ENCODE measurements at regions not wholly inside any gene's neighbourhood (a gene's known extent, or its start where the extent isn't known, plus 50 kb on each side); places are given as distances from the start of the nearest gene placed in this dataset.

DNA sequence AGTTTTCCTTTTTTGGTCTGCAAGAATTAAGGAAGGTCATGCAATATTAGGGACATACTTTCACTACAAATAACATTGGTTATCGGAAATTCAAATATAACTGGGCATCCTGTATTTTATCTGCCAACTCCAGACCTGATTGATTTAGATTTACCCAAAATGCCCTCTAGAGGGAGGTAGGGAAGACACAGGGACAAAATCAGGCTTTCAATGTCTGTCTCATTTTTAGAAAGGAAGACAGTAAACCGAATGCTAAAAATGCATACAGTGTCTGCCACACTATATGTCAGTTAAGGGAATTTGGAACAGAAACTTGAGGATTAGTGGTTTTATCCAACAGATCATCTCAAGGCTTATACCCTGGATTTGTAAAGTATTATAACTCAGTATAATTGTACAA, 161.7 kb upstream of the SOX9 start:
- Mint-ChIP-seq H3K4me3 (no peak overlapping the region), H3K36me3 (ENCODE audit: low read depth) (no peaks in the 10 kb centered on the region), H3K27me3 (no peaks in the 10 kb centered on the region), H3K9me3 (no peaks in the 10 kb centered on the region), H3K27ac (no peak overlapping the region), H3K4me1 (ENCODE audit: low read depth) (no peaks in the 10 kb centered on the region)
- intact Hi-C loops (cut with micrococcal nuclease), result no loop called here

DNA sequence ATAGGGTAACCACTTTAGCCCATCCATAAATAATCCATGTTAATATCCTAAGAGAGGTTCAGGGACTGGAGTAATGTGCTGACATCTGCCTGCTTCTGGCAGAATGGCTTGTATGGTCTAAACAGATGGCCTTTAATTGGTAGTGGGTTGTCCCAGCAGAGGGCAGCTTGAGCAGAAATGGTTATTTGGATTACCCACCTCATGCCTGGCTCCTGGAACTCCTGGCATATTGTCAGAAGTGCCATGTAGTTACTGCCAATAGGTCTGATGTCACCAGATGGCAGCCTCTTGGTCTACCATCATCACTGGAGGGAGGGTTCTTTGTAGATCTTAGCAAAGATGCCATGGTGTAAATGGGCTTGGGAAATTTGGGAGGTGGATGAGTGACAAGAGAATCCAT, 157.5 kb upstream of the SOX9 start:
- Mint-ChIP-seq H3K4me3 (no peak overlapping the region), H3K27me3 (no peaks in the 10 kb centered on the region), H3K36me3 (ENCODE audit: low read depth) (no peaks in the 10 kb centered on the region), H3K9me3 (no peaks in the 10 kb centered on the region), H3K27ac (no peak overlapping the region), H3K4me1 (ENCODE audit: low read depth) (no peaks in the 10 kb centered on the region)
- intact Hi-C loops (cut with micrococcal nuclease), result no loop called here

DNA sequence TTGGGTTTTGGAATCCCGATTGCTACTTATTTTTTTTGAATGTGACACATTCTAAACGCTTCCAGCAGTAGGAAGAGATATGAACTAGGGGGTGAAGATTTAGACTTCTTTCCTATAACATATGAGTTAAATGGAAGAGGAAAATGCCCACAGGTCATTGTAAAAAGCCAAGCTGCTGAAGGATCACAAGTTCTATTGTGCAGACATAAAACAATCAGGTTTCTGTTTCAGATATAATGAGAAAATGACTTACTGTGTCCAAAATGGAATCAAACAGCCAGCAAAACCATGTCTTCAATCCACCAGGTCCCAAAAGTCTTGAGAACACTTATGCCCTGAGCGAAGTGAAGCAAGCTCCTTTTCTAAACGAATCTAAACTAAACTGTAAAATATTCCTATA, 157.0 kb upstream of the SOX9 start:
- Mint-ChIP-seq H3K27me3 (no peaks in the 10 kb centered on the region), H3K4me3 (no peak overlapping the region), H3K36me3 (ENCODE audit: low read depth) (no peaks in the 10 kb centered on the region), H3K4me1 (ENCODE audit: low read depth) (no peaks in the 10 kb centered on the region), H3K9me3 (no peaks in the 10 kb centered on the region), H3K27ac (no peak overlapping the region)
- intact Hi-C loops (cut with micrococcal nuclease), result no loop called here

- H3K4me3 Mint-ChIP-seq, result no peak overlapping the region
- H3K27me3 Mint-ChIP-seq, result no peaks in the 10 kb centered on the region
- no peaks in the 10 kb centered on the region for H3K4me1 Mint-ChIP-seq (ENCODE audit: low read depth)
- no peaks in the 10 kb centered on the region for H3K9me3 Mint-ChIP-seq
- H3K36me3 Mint-ChIP-seq (ENCODE audit: low read depth), result no peaks in the 10 kb centered on the region
- no peak overlapping the region for H3K27ac Mint-ChIP-seq
- intact Hi-C loops (cut with micrococcal nuclease), result no loop called here
These were observed 156.3 kb upstream of the SOX9 start for GRCh38 chr17:71964559-71964958.

DNA sequence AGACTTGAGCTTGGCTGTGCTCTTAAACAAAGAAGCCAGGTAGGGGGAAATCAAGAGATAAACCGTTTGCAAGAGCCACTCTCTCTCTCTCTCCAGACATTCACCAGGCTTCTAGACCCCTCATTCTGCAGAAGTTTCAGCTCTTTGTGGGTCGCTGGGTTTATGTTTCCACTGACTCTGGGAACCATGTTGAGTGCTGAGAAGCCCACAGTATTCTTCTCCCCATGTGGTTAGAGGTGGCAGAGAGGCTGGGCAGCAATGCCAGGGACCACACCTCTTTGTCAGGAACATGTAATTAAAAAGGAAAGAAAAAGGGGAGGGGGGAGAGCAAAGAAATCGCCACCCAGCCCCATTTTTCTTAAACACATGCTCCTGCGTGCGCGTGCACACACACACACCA, 154.8 kb upstream of the SOX9 start:
- intact Hi-C loops (cut with micrococcal nuclease), result no loop called here
- Mint-ChIP-seq H3K4me1 (ENCODE audit: low read depth) (no peaks in the 10 kb centered on the region), H3K36me3 (ENCODE audit: low read depth) (no peaks in the 10 kb centered on the region), H3K27me3 (no peaks in the 10 kb centered on the region), H3K27ac (no peak overlapping the region), H3K4me3 (no peak overlapping the region), H3K9me3 (no peaks in the 10 kb centered on the region)

GRCh38 chr17:71966459-71967313, 154.1 kb upstream of the SOX9 start:
- H3K36me3 Mint-ChIP-seq (ENCODE audit: low read depth), result no peaks in the 10 kb centered on the region
- no peak overlapping the region for H3K4me3 Mint-ChIP-seq
- H3K9me3 Mint-ChIP-seq, result no peaks in the 10 kb centered on the region
- no peak overlapping the region for H3K27ac Mint-ChIP-seq
- no peaks in the 10 kb centered on the region for H3K27me3 Mint-ChIP-seq
- intact Hi-C loops (cut with micrococcal nuclease), result no loop called here
- no peaks in the 10 kb centered on the region for H3K4me1 Mint-ChIP-seq (ENCODE audit: low read depth)

DNA sequence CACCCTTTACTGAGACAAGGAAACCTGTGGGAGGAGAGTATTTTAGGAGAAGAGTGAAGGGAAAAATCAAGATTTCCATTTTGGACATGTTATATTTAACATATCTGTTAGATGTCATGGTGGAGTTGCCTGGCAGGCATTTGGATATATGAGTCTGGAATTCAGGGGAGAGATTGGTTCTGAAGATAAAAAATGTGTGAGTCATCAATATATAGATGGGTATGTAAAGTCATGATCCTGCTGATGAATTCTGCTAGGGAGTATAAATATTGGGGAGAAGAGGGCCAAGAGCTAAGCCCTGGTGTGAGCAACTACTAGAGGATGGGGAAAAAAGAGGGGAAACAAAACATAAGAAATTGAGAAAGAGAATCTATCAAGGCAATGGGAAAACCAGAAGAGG, 151.3 kb upstream of the SOX9 start:
- H3K4me3 Mint-ChIP-seq, result no peak overlapping the region
- H3K36me3 Mint-ChIP-seq (ENCODE audit: low read depth), result no peaks in the 10 kb centered on the region
- H3K4me1 Mint-ChIP-seq (ENCODE audit: low read depth), result no peaks in the 10 kb centered on the region
- intact Hi-C loops (cut with micrococcal nuclease), result no loop called here
- no peaks in the 10 kb centered on the region for H3K27me3 Mint-ChIP-seq
- H3K9me3 Mint-ChIP-seq, result no peaks in the 10 kb centered on the region
- H3K27ac Mint-ChIP-seq, result no peak overlapping the region

DNA sequence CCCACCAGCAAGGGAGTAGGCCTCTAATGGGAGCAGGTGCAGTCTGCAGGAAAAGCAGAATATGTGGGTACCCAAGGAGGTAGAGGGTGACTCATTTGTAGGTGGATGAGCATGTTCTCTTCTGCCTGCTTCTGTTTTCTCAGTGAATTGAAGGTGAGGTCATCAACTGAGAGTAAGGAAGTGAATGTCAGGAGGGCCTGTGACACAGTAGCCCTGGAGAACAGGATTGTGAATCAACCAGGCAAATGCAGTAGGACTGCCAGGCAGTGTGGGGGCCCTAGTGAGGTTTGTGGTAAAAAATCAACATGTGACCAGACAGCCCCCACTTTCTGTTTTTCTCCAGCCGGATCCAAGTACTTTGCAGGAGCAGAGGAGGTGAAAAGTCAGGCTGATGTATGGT, 150.5 kb upstream of the SOX9 start:
- no peaks in the 10 kb centered on the region for H3K36me3 Mint-ChIP-seq (ENCODE audit: low read depth)
- intact Hi-C loops (cut with micrococcal nuclease), result no loop called here
- no peaks in the 10 kb centered on the region for H3K9me3 Mint-ChIP-seq
- no peaks in the 10 kb centered on the region for H3K27me3 Mint-ChIP-seq
- H3K27ac Mint-ChIP-seq, result no peak overlapping the region
- no peaks in the 10 kb centered on the region for H3K4me1 Mint-ChIP-seq (ENCODE audit: low read depth)
- no peak overlapping the region for H3K4me3 Mint-ChIP-seq

DNA sequence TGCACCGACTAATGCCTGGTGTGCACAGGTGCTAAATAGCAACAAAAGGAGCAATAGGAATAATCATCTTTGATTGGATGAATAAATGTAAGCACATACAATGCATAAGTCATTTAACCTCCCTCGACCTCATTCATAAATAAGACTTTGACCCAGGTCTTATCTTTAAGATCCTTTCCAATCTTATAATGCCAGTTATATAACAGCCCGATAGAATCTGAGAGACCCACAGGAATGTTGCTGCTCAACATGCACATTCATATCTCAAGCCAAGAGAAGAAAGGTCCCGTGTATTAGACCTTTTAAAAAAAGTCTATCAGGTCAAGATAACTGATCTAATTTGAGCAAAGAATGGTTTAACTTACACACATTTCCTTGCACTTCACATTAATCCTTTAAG, 146.8 kb upstream of the SOX9 start:
- no peaks in the 10 kb centered on the region for H3K9me3 Mint-ChIP-seq
- intact Hi-C loops (cut with micrococcal nuclease), result no loop called here
- H3K27me3 Mint-ChIP-seq, result no peaks in the 10 kb centered on the region
- H3K36me3 Mint-ChIP-seq (ENCODE audit: low read depth), result no peaks in the 10 kb centered on the region
- no peak overlapping the region for H3K4me3 Mint-ChIP-seq
- H3K4me1 Mint-ChIP-seq (ENCODE audit: low read depth), result no peaks in the 10 kb centered on the region
- no peak overlapping the region for H3K27ac Mint-ChIP-seq

GRCh38 chr17:71975331-71975801, 145.5 kb upstream of the SOX9 start:
- Mint-ChIP-seq H3K4me1 (ENCODE audit: low read depth) (no peaks in the 10 kb centered on the region), H3K27me3 (no peaks in the 10 kb centered on the region), H3K27ac (no peak overlapping the region), H3K4me3 (no peak overlapping the region), H3K9me3 (no peaks in the 10 kb centered on the region), H3K36me3 (ENCODE audit: low read depth) (no peaks in the 10 kb centered on the region)
- intact Hi-C loops (cut with micrococcal nuclease), result no loop called here

DNA sequence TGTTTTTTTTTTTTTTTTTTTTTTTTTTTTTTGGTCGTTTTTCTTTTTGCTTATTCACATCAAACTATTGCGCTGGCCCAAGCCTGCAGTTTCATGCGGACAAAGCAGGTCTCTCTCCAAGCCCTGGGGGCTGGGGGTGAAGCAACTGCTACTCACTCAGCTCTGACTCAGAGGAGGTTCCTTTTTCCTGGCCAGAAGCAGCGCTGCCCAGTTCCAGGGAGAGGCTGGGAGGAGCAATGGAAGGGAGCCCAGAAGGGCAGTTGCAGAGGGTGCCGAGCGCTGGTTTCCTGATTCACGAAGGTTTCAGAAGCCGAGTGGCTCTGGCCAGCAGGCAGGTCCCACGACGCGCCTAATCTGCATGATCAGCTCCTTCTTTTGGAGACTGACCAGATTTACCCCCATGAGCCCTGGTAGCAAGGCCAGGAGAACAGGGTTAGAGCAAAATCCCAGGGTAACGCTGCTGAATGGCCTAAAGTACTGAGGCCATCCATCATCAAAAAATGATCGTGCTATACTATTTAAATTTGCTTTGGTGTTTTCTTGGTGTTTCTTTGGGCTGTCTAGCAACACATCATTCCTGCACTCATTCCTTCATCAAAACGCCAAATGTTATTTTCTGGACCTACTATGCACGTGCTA, 144.7 kb upstream of the SOX9 start:
- no peaks in the 10 kb centered on the region for H3K27me3 Mint-ChIP-seq
- H3K4me1 Mint-ChIP-seq (ENCODE audit: low read depth), result no peaks in the 10 kb centered on the region
- no peaks in the 10 kb centered on the region for H3K36me3 Mint-ChIP-seq (ENCODE audit: low read depth)
- no peak overlapping the region for H3K27ac Mint-ChIP-seq
- intact Hi-C loops (cut with micrococcal nuclease), result no loop called here
- H3K9me3 Mint-ChIP-seq, result no peaks in the 10 kb centered on the region
- H3K4me3 Mint-ChIP-seq, result no peak overlapping the region

- Mint-ChIP-seq H3K9me3 (no peaks in the 10 kb centered on the region), H3K4me3 (no peak overlapping the region), H3K4me1 (ENCODE audit: low read depth) (no peaks in the 10 kb centered on the region), H3K36me3 (ENCODE audit: low read depth) (no peaks in the 10 kb centered on the region), H3K27me3 (no peaks in the 10 kb centered on the region), H3K27ac (no peak overlapping the region)
- intact Hi-C loops (cut with micrococcal nuclease), result no loop called here
These were observed 142.4 kb upstream of the SOX9 start for GRCh38 chr17:71978435-71978834.

GRCh38 chr17:71980171-71980570, 140.6 kb upstream of the SOX9 start:
- H3K4me3 Mint-ChIP-seq, result no peak overlapping the region
- H3K9me3 Mint-ChIP-seq, result no peaks in the 10 kb centered on the region
- H3K4me1 Mint-ChIP-seq (ENCODE audit: low read depth), result no peaks in the 10 kb centered on the region
- intact Hi-C loops (cut with micrococcal nuclease), result no loop called here
- no peak overlapping the region for H3K27ac Mint-ChIP-seq
- H3K27me3 Mint-ChIP-seq, result no peaks in the 10 kb centered on the region
- H3K36me3 Mint-ChIP-seq (ENCODE audit: low read depth), result no peaks in the 10 kb centered on the region

- no peaks in the 10 kb centered on the region for H3K9me3 Mint-ChIP-seq
- intact Hi-C loops (cut with micrococcal nuclease), result no loop called here
- H3K27me3 Mint-ChIP-seq, result no peaks in the 10 kb centered on the region
- H3K4me3 Mint-ChIP-seq, result no peak overlapping the region
- no peaks in the 10 kb centered on the region for H3K36me3 Mint-ChIP-seq (ENCODE audit: low read depth)
- no peaks in the 10 kb centered on the region for H3K4me1 Mint-ChIP-seq (ENCODE audit: low read depth)
- H3K27ac Mint-ChIP-seq, result no peak overlapping the region
These were observed 137.0 kb upstream of the SOX9 start for GRCh38 chr17:71983828-71984227.

Data from dendritic cell treated with granulocyte-macrophage colony-stimulating factor and Interleukin-4, amounts not matched to agents 40 ng/mL and 50 ng/mL, for 4 days (primary cell).